ENCODE measurements at regions not wholly inside any gene's neighbourhood (a gene's known extent, or its start where the extent isn't known, plus 50 kb on each side); places are given as distances from the start of the nearest gene placed in this dataset.

GRCh38 chr1:60152891-60153290, 79.3 kb upstream of the C1orf87 start:
- FAIRE-seq (no peak), DNase-seq (ENCODE audit: low read depth) (no peak)
- H3K36me3 ChIP-seq (ENCODE audit: control insufficient read depth, insufficient read depth, low read length) = no peaks in the 10 kb centered on the region
- no peak overlapping the region for H3K4me3 ChIP-seq (ENCODE audit: low read depth, low read length)
- no peak for TF ChIP-seq CTCF (IDR thresholded peaks at IDR 0.05; ENCODE audit: insufficient read depth, low read length, severe bottlenecking)
- H3K27me3 ChIP-seq (ENCODE audit: control insufficient read depth, insufficient read depth, low read length) = no peaks in the 10 kb centered on the region

- no peak for TF ChIP-seq CTCF (IDR thresholded peaks at IDR 0.05; ENCODE audit: insufficient read depth, low read length, severe bottlenecking)
- Histone ChIP-seq H3K27me3 (ENCODE audit: control insufficient read depth, insufficient read depth, low read length) (no peaks in the 10 kb centered on the region), H3K4me3 (ENCODE audit: low read depth, low read length) (no peak overlapping the region), H3K36me3 (ENCODE audit: control insufficient read depth, insufficient read depth, low read length) (no peaks in the 10 kb centered on the region)
- DNase-seq (ENCODE audit: low read depth) (no peak), FAIRE-seq (no peak)
Measured at GRCh38 chr1:60151311-60151710, 77.7 kb upstream of the C1orf87 start.

- Histone ChIP-seq H3K27me3 (ENCODE audit: control insufficient read depth, insufficient read depth, low read length) (no peaks in the 10 kb centered on the region), H3K4me3 (ENCODE audit: low read depth, low read length) (no peak overlapping the region), H3K36me3 (ENCODE audit: control insufficient read depth, insufficient read depth, low read length) (no peaks in the 10 kb centered on the region)
- DNase-seq (ENCODE audit: low read depth) = peak; percentile 17
- no peak for FAIRE-seq
- TF ChIP-seq CTCF (IDR thresholded peaks at IDR 0.05; ENCODE audit: insufficient read depth, low read length, severe bottlenecking) = no peak
Measured at GRCh38 chr1:60149251-60149650, 75.7 kb upstream of the C1orf87 start.

GRCh38 chr1:60146884-60147283, 73.3 kb upstream of the C1orf87 start:
- DNase-seq (ENCODE audit: low read depth) = no peak
- Histone ChIP-seq H3K4me3 (ENCODE audit: low read depth, low read length) (no peak overlapping the region), H3K36me3 (ENCODE audit: control insufficient read depth, insufficient read depth, low read length) (no peaks in the 10 kb centered on the region), H3K27me3 (ENCODE audit: control insufficient read depth, insufficient read depth, low read length) (no peaks in the 10 kb centered on the region)
- no peak for TF ChIP-seq CTCF (IDR thresholded peaks at IDR 0.05; ENCODE audit: insufficient read depth, low read length, severe bottlenecking)
- no peak for FAIRE-seq

DNA sequence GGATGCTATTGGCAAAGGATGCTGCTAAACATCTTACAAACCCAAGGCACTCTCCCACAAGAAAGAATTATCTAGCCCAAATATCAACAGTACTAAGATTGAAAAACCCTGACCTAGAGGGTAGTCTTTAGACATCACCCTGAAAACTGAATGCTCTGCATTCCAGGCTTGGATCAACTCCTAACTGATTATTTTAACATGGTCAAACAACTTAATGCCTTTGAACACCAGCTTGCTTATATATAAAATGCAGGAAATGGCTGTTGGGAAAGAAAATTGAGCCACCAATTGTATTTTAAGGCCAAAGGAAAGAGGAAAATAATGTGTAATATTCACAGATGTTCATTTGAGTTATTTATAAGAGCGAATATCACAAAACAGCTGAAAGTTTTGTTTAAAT, 72.2 kb upstream of the C1orf87 start:
- DNase-seq (ENCODE audit: low read depth) (no peak), FAIRE-seq (no peak)
- TF ChIP-seq CTCF (IDR thresholded peaks at IDR 0.05; ENCODE audit: insufficient read depth, low read length, severe bottlenecking) = no peak
- Histone ChIP-seq H3K36me3 (ENCODE audit: control insufficient read depth, insufficient read depth, low read length) (no peaks in the 10 kb centered on the region), H3K27me3 (ENCODE audit: control insufficient read depth, insufficient read depth, low read length) (no peaks in the 10 kb centered on the region), H3K4me3 (ENCODE audit: low read depth, low read length) (no peak overlapping the region)

DNA sequence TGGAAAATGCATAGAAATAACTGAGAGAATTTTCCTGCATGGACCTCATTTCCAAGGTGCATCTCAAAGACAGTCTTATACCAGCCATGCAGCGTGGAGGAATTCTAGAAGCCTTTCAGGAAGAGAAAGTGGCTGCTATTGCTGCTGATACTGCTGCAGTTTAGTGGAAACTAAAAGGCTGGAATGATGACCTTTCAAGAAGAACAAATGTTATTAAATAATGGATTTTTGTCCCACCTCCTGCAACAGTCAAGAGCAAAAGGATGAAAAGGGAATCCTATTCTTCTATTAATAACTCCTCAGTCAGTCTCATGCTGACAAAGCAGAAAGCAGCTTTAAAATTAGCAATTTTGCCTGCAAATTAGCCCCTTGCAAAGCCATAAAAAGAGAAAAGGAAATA, 68.2 kb upstream of the C1orf87 start:
- Histone ChIP-seq H3K36me3 (ENCODE audit: control insufficient read depth, insufficient read depth, low read length) (no peaks in the 10 kb centered on the region), H3K27me3 (ENCODE audit: control insufficient read depth, insufficient read depth, low read length) (no peaks in the 10 kb centered on the region), H3K4me3 (ENCODE audit: low read depth, low read length) (no peak overlapping the region)
- FAIRE-seq (no peak), DNase-seq (ENCODE audit: low read depth) (no peak)
- no peak for TF ChIP-seq CTCF (IDR thresholded peaks at IDR 0.05; ENCODE audit: insufficient read depth, low read length, severe bottlenecking)

All from bronchial epithelial cell (primary cell).